HS-5 (cell line): ENCODE measurements at regions not wholly inside any gene's neighbourhood (a gene's known extent, or its start where the extent isn't known, plus 50 kb on each side); places are given as distances from the start of the nearest gene placed in this dataset.

Source experiments
- DNase-seq: peaks from one replicate; pipeline ENCODE4 v3.0.0-alpha.2; 2012; ENCODE audit warnings: low read depth

DNA sequence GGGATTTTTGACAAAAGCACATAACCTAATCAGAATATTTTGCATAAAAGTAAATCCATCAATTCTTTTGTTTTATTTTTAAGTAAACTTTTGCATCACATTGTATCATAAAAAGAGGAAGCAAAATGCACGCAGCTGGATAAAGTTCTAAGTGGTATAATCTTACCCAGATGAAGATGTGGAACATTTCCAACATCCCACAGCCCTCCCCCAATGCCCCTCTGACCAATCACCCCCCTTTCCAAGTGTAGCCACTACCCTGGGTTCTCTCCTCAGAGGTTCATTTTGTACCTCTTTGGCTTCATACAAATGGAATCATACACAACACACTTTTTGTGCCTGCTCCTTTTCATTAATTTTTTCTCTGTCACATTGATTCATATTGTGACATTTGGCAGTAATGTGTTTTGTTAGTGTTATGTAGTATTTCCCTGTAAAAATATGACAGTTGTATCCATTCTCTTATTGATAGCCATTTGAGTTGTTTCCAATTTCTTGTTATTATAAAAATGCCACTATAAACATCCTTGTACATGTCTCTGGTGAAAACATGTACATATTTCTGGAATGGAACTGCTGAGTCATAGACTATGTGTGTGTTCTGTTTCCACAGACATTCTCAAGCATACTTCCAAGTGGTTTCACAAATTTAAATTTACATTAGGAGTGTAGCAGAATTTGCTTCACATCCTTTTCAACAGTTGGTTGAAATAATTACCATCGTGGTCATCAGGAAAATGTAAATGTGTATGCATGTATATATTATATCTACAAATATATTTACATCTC lies 92.9 kb upstream of the SYNDIG1 start:
- no peak for DNase-seq

DNA sequence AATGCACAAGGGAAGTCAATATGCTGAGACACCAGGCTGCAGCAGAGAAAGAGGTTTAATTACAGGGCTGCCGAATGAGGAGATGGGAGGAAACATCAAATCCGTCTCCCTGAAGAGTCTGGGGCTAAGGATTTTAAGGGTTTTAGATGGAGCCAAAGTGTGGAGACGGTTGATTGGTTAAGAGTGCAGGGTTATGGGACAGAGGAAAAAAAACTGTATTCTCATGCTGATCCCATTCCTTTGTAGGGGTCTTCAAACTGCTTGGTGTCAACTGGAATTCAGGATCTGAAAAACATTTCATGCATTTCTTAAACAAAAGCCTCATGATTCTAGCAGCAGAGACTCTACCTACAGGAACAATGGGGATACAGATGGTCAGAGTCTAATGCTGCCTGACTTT lies 96.1 kb upstream of the SYNDIG1 start:
- DNase-seq: no peak

DNA sequence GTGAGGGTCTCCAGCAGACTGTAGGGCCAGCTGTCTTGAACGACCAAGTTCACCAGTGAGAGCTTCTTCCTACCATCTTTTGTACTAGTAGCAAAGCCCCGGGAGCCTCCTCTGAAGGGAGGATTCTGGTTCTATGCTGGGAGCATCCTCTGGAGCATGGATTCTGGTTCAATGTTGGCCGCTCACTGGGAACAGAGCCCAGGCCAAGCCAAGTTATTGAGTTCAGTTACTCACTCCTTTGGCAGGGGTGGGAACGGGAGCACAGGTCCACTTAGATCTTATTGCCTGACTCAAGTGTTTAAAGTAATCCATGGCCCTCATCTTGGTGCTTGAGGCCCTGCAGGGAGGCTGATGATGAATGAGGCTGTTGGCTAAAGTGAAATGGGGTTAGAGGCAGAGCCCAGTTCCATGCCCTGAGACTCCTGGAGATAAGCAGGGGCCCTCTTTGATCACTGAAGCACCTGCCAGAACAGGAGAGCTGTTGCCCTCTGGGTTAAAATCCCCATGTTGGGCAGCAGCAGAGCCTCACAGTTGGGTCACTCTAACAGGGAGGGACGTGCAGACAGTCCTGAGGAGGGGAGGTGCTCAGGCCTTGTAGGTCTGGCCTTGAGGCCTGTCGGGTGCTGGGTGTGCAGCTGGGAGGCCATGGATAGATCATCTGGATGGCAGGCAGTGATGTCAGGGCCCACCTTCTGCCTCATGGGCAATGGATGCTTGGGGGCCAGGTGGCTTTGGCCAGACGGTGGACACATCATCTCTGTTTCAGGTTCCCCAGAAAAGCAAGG lies 98.3 kb upstream of the SYNDIG1 start:
- no peak for DNase-seq

DNA sequence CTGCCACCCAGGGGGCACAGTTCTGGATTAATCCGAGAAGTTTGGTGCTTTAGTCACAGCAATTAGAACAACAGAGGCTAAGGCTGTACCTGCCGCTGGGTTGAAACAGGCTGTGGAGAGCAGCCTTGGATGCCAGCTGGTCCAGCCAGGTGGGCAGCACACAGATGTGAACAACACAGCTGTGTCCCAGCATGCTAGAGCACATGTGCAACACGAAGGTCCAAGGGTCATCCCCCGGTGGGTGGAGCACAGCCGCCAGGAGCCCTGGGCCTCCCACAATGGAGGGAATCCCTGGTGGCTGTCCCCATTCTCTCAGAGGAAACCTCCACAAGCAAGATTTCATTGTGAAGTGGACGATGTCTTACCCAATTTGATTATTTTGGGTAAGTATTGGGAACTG lies 99.2 kb upstream of the SYNDIG1 start:
- no peak for DNase-seq

DNA sequence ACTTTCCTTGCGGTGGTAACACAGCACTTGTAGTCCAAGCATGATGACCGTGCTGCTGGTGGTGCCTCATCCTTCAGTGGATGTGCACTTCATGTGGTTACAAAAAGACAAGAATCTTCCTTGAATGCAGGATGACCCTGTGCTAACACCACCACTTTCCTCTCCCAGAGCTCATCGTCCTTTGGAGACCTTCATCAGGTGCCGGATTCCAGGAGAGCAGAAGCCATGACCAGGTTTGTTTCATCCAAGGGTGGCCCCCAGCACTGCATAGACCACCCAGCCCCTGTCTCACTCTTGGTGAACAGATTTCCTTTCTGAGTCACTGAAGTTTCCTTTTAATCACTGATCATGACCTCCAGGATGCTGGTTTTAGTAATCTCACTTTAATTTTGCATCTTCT lies 101.2 kb upstream of the SYNDIG1 start:
- no peak for DNase-seq

DNA sequence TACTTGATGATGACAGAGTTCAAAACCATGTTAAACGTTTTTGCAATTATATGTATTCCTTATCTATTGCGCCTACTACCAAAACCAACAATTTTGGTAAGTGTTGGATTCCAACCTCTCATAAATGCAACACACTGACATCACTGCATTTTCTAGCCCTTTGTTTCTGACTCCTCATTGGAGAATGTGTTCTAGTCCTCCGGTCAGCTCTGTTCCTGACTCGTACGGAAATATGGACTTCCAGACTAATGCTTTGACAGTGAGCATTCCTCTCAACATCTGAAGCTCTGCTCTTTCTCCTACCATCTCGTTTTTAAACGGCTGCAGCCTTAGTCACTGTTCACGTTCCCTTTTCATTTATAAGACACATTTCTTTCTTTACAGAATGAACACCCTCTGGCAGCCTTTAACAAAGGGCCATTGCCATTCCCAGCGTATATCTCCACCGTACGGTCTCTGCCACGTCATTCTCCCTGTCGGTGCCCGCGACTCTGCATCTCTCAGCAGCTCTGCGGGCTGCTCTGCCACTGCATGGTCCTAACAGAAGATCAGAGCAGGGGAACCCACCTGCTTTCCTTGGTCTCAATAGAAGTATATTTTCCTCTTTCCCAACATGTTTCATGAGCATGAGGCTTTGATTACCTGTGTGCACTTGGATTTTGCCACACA lies 103.0 kb upstream of the SYNDIG1 start:
- DNase-seq: no peak

DNA sequence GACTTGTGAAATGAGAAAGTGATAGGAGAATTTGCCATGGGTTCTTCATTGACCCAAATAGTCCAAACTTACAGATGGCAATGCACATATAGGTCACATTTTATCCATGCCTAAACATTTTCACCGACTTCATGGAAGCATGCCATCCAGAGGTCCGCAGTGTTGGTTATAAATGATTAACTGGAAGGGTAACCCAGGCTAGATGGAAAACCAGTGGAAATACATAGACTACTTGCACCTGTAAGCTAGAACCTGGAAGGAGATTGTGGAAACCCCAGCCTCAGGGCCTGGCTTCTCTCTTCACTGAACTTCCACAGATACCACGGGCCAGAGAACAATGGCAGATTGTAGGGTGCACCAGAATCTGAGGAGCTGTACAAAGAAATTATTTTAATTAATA lies 103.8 kb upstream of the SYNDIG1 start:
- DNase-seq: no peak

DNA sequence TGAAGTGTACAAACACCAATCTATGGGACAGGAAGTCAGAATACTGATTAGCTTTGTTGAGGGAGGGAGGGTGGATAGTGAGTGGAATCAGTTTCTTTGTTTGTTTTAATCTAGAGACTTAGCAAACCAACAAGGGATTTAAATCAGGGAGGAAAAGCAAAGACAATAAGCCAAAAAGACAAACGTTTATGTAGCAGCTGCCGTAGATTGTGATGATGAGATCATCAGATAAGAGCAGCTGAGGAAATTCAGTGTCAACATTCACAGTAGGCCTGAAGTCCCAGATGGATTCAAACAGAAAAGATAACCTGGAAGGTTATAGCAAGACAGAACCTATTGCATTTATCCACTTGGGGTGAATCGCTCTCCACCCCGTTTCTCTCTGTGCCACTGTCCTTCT lies 104.9 kb upstream of the SYNDIG1 start:
- DNase-seq: no peak

DNA sequence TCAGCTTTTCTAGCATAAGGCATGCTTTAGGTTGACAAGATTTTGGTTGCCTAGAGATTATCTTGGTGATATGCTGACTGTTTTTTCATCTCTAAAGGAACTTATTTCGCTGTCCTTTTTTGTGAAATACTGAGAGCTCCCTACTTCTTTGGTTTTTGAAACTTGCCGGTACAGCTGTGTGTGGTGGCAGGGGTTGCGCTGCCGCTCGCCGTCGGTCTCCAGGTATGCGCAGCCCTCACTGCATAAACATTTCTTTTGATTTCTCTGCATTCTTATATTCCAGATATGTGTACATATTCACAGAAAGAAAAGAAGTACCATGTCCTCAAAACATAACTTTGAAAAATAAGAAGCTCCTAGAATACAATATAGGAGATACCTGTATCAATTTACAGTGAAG lies 106.4 kb upstream of the SYNDIG1 start:
- DNase-seq: no peak

DNA sequence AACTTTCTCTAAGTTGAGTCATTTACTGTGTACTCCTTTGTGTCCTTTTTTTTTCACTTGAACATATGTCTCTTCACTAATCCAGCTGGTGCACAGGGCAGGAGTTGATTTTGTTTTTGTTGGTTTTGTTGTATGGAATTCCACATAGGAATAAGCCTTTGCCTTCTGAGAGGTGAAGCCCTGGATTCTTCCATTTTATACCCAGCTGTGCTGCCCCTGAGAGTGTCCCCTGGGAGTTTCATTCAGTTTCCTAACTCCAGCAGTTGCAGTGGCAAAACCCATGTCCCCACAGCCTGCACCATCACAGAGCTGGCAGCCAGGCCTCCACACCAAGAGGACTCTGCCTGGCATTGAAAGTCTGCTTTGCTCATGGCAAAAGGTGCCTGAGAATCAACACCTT lies 107.3 kb upstream of the SYNDIG1 start:
- DNase-seq: no peak

DNA sequence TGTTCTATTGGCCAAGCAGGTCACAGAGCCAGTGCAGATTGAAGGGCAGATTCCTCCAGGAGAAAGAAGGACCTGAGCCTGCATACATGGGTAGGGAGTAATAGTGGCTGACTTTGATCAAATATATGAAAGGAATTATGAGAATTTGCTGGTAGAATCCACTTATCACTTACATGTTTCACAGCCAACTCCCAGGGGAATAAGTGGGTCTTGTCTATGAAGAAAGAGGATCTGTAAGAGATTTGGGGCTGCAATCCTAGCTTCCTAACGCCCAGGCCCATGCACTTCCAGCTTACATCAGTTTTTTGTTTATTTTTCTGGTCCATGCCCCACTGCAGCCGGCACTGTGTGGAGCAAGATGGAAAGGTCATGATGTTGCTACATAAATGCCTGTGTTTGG lies 107.9 kb upstream of the SYNDIG1 start:
- DNase-seq: no peak

DNA sequence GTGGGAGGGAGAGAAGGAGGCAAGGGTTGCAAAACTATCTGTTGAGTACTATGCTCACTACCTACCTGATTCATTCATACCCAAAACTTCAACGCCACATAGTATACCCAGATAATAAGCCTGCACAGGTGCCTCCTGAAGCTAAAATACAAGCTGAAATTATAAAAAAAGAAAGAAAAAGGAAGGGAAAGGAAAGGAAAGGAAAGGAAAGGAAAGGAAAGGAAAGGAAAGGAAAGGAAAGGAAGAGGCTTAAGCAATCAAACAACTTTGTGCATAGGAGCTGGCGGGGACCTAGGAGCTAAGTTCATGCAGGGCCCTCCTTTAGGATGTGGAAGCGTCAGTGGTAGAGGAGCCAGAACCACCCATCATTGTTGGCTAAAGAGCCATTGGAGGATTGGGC lies 108.9 kb upstream of the SYNDIG1 start:
- DNase-seq: no peak

DNA sequence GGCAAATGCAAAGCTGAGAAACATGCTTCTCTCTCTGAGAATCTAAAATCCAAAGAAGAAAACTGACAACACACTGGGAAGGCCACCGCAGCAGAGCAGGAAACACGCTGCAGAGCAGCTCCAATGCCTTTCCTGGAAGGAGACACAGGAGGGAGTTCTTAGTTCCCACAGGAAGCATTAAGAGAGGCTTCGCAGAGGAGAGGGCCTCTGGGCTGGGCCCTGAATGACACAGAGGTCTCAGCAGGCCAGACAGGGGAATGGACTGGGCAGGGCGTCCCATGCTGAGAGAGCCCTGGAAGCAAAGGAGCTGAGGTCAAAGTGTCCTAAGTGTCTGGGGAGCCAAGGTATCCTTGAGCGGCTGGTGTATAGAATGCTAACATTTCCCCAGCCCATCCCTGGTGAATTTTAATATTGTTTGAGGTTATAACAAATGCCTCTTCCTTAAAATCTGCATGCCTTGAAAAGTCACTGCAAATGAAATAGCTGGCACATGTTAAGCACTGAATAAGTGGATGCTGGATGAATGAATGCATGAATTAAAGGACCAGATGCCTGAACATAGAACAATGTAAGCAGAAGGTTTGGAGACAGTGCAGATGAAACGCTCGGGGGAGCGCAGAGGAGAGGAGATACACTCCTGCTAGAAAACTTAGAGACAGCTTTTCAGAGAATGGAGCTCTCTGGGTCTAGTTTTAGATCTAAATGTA lies 110.0 kb upstream of the SYNDIG1 start:
- DNase-seq: no peak

DNA sequence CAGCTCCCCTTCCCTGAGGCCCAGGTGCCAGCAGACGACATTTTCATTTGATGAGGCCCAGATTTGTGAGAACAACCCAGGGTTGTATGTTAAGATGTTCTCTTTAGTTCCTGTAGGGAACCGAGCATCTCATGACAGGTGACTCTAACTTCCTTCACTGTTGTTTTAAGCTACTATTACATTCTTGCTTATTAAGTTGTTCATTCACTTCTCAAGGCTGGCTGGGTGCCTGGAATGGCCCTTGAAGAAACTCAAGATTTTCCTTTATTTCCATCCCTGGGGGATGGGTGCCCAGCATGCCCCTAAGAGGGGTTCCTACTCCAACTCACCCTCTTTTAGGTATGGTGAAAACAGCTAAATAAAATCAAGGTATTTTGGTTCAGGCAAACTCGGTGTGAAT lies 111.5 kb upstream of the SYNDIG1 start:
- DNase-seq: no peak

DNA sequence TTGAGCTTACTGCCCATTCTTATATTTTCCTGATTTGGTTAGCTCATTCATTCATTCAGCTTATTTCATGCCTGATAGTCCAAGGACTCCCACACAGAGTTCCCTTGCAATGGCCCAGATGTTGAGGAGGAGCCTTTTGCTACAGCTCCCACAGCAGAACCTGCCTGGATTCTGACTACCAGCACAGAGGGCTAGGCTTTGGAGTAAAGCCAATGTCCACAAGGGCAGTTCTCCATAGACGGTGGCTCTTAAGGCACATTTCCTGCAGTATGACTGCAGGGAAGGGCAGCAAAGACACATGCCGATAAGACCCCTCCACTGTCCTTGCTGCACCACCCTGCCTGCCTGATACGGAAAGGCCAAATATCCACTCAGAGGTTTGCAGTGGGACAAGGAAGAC lies 112.3 kb upstream of the SYNDIG1 start:
- DNase-seq: no peak

DNA sequence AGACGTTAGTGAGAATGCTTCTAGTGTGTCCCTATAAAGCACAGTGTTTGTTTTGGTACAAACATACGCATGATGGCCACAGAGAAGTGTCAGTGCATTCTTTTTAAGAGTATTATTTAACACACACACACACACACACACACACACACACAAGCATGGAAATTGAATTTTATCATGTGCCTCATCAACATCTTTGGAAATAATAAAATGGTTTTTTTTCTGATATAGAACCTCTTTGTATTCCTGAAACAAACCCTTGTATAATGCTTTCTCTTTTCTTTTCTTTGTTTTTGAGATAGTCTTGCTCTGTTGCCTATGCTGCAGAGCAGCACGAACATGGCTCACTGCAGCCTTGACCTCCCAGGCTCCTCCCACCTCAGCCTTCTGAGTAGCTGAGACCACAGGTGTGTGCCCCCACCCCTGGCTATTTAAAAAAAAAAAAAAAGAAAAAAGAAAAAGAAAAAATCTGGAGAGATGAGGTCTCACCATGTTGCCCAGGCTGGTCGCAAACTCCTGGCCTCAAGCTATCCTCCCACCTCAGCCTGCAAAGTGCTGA lies 116.2 kb upstream of the SYNDIG1 start:
- DNase-seq: no peak

DNA sequence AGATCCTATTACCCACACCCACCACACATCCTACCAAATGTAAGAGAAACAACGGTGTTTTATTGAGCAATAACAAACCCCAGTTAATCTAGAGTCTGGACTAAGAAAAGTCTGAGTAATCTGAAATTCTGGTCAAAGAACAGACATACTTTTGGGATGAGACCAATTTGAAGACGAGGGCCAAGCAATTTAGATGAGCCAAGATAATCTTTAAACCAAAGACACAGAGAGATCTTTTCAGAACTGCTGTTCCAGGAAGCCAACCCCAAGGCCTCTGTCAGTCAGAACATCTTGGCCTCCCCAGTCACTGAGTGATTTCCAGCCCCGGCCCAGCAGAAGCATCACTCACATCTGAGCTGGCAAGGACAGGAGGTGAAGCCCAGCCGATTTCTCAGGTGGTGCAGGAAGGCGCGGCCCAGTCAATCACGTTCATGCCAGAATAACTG lies 118.5 kb upstream of the SYNDIG1 start:
- no peak for DNase-seq

DNA sequence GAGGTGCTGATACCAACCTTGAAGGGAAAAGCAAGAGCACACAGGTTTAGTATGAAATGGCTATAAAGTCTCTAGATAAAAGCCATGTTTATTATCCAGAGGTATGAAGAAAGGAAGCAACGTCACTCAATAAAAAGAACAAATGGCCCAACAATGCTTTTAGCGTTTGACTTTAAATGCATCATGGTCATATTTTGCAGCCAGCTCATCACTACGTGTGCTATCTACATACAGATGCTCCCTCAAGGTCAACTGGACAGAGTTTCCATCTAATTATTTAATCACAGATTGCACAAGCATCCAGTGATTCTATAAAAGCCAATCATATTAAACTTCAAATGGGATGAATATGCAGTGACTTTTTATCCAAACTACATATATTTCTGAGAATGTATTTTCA lies 127.6 kb upstream of the SYNDIG1 start:
- no peak for DNase-seq

DNA sequence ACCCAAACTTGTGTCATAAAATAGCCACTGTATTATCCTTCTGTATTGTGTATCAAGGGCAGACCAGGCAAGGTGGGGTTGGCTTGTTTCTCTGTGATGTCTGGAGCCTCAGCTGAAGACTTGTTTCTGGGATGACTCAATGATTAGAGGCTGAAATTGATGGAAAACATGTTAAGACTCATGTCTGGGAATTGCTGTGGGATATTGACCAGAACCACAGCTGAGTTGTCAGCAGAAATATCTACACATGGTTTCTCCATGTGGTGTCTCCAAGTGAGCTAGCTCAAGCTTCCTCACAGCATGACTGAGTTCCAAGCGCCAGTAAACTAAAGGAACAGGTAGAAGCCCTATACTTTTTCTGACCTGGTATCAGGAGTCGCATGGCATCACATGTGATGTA lies 128.5 kb upstream of the SYNDIG1 start:
- DNase-seq: no peak

DNA sequence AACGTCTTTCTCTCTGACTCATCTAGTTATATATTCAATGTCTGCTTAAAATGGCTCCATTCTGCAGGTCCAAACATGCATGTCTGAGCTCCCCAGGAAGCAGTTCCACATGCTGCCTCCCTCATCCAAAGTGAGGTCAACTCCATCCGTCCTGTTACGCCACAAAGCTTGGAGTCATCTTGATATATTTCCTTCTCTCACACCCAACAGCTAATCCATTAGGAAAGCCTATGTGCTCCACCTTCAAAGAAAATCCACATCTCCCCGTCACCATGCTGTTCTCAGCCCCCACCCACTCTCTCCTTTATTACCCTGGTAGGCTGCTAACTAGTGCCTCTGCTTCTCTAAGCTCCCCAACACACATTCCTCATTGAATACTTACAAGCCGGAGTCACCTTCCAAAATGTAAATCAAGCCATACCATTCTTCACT lies 130.2 kb upstream of the SYNDIG1 start:
- no peak for DNase-seq

DNA sequence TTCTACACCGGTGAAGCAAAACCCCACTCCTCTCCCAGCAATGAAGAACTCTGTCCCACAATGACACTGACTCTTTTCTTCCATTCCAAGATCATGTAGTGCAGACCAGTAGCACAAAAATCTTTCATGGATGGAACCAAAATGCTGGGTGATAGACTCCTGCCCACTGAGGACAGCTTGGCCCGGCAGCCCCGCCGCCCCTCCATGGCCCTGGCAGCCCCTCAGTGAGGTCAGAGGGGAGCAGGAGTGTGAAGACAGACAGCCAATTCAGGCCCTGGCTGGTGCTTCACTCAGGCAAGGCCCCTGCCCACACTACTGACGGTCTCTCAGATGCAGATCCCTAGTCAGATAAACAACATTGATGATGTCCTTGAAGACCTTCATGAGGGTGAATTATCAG lies 131.9 kb upstream of the SYNDIG1 start:
- no peak for DNase-seq

DNA sequence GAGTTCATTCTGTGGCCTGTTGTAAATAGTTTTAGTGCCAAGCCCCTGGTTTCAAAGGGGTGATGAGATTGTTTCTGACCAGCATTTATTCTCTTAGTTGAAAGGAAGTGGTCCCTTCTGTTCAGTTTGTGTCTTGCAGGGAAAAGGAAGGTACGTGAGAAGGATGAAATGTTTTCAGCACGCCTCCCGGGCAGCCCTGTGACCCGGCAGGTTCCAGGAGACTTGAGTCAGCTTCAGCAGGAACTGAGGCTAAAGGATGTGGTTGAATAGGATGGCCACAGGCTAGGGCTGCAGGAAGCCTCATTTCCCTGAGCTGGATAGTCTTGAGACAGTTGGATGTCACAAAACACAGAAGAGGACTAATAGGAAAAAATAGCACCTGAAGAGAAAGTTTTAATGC lies 132.4 kb upstream of the SYNDIG1 start:
- DNase-seq: peak; percentile 42
